GM18951 (cell line): ENCODE measurements at regions not wholly inside any gene's neighbourhood (a gene's known extent, or its start where the extent isn't known, plus 50 kb on each side); places are given as distances from the start of the nearest gene placed in this dataset.
"Not testable (repeated sequence)": the region's sequence is repeated elsewhere in the genome, so short reads cannot be mapped to it uniquely, and the experiment has no call there.

ENCODE experiments used
- POLR2A ChIP-seq: IDR thresholded peaks from 4 replicates; pipeline ENCODE4 v1.6.1; 2011; ENCODE audit warnings: mild to moderate bottlenecking; ENCODE audit not compliant: insufficient read length, insufficient read depth; ENCODE audit errors: extremely low read depth
- in situ Hi-C: fragments of 300-500 bp; cut with MboI; formaldehyde crosslinking; loops from one replicate; pipeline ENCODE4 v1.12.0; 2022; ENCODE audit warnings: low sequenced_read_pairs, mixed read lengths, inconsistent platforms; ENCODE audit not compliant: unreplicated experiment

DNA sequence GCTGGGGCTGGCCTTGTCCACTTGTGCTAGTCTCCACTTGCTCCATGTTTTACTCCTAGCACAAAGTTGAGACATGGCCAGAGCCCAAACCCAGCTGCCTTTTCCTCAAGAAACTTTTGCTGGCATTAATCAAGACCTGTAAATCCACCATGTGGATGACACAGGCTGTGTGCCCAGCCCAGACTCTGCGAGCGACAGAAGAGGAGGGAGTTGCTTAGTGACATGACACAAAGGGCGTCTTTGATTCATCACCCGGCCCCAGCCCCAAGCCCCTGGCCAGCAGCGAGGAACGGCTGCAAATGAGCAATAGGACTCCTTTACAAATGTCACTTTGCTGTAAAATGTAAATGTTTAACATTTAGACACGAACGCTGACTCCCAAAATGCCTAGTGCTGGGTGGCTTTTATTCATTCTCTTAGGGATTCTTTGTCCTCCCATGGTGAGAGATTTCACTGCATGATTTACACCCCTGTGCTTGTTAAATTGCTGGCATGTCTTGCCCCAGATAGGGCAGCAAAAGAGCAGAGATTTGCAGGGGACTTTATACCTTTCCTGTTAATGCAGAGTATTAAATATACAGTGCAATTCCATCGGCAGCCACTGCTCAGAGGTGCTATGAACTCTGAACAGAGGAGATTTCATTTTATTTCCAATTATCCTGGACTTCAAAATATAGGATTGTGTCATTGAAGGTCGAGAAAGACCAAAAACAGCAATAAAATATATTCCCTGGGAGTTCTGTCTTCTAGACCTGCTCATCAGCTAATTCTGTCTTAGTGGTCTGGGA lies 263.6 kb upstream of the NCAM1 start:
- no peak for TF ChIP-seq POLR2A
- in situ Hi-C loops, result no loop called here

DNA sequence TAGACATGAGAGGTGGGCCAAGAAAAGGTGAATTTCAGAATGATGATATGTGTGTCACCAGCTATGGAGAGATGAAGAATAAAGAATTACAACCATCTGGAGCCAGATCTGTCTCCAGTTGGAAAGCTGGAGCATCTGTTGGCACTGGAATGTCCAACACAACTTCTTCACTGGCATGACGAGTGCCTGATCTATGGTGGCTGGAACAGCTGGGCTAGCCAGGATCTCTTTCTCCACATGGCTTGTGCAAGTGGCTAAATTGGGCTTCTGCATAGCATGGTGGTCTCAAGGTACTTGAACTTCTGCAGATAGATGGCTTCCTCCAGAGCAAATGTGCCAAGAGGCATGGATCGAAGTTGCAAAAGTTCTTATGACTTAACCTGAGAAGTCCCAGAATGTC lies 256.1 kb upstream of the NCAM1 start:
- in situ Hi-C loops, result no loop called here
- TF ChIP-seq POLR2A, result no peak

DNA sequence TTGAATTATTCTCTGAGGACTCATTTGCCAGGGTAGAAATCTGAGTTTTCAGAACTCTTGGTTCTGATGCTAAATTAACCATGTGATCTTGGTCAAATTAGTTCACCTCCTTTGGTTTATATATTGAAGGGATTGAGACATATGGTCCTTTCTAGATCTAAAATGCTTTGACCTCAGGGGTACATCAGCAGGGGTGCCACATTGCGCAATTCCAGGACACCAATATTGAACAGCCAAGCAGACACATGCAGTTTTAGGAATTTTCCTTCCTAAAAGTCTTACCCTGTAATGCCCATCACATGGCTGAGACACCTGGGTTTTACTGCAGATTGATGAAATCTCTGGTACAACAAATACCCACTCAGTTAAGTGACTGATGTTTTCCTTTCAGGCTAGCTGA lies 254.4 kb upstream of the NCAM1 start:
- in situ Hi-C loops, result no loop called here
- TF ChIP-seq POLR2A, result no peak

DNA sequence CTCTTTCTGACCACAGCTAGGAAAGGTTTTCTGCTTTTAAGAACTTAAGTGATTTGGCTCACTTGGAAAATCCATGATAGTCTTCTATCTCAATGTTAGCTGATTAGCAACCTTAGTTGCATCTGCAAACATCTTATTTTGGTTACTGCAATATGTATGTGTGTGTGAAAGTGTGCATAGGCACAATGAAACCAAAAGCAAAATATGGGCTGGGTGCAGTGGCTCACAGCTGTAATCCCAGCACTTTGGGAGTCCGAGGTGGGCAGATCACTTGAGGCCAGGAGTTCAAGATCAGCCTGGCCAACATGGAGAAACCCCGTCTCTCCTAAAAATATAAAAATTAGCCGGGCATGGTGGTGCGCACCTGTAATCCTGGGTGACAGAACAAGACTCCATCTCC lies 246.9 kb upstream of the NCAM1 start:
- in situ Hi-C loops, result not testable (repeated sequence)

GRCh38 chr11:112715056-112715455 lies 246.2 kb upstream of the NCAM1 start:
- no peak for TF ChIP-seq POLR2A
- in situ Hi-C loops, result no loop called here

DNA sequence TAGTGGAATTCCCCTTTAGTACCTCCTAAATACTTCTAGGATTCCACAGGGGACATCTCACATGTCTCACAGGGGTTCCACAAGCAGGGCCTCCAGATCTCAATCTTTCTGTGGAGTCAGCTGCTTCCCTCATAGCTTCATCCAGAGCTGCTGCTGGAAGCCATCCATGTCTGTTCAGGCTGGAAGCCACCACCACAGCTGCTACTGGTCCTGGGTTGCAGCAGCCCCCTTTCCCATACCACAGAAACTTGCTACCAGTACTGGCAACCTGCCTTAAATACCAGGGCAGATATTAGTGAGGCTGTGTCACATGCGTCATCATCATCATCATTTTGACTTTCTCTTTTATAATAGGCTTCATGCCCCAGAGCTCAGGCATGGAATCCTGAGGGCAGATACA lies 242.7 kb upstream of the NCAM1 start:
- no peak for TF ChIP-seq POLR2A
- in situ Hi-C loops, result no loop called here

DNA sequence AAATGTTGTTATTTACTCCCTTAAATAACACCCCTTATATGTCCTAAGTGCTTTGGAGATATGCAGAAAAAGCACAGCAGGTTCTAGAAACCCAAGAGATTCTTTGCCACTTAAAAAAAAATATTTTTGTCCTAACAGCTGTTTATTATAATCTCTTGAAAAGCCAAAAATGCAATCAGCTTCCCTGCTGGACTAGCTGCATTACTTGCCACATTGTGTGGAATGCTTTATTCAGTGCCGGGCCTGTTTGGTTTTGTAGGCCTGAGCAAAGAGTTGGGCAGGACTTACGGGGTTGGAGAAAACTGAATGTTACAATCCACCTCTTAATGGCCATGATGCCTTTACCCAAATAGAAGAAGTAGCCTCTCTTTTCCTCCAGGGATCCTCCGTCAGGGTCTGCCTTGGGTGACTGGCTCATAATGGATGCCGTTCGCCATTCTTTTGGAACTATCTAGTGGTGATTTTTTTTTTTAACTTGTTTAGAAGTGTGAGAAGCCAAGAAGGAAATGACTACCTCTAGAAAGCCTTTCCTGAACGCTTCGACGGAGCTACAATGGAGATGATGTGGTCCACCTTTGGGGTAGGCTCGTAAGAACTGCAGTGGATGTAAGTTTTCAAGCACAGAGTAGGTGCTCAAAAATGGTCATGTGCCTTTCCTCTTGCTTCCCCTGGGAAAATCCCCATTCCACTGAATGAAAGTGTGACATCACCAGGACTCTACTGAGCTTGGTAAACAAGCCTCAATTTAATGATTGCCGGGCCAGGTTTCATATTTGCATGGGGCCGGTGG lies 241.3 kb upstream of the NCAM1 start:
- in situ Hi-C loops, result no loop called here
- TF ChIP-seq POLR2A, result no peak

DNA sequence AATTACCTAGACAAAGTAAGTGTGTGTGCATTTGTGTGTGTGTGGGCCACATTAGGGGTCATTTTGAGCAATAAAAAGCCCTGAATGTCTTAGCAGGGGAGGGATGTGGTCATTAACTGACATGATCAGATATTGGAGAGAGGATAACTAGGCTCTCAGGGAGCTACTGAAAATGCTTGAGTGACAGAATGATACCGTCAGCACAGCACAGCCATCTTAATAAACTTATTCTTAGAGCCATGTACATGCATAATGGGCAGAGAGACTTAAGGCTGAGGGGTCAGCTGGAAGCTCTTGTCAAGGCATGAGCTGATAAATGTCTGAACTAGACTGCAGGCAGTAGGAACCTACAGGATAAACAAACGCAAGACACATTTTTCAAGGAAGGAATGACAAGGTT lies 239.1 kb upstream of the NCAM1 start:
- in situ Hi-C loops, result no loop called here
- TF ChIP-seq POLR2A, result no peak

GRCh38 chr11:112722876-112723275 lies 238.3 kb upstream of the NCAM1 start:
- TF ChIP-seq POLR2A, result no peak
- in situ Hi-C loops, result no loop called here

GRCh38 chr11:112723676-112724495 lies 237.3 kb upstream of the NCAM1 start:
- in situ Hi-C loops, result no loop called here
- TF ChIP-seq POLR2A, result no peak

DNA sequence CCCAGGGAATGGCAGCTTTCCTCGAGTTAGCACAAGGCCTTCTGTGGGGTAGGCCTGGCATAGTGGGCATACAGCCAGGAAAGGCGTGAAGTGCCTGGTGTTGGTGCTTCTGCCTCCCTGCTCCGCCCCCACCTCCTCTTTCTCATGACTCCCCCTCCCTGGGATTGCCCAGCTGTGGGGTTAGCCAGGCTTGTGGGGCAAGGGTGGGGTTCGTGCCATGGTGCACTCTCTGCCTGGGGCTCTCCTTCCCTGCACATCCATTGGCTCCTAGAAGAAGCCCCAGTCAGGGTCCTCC lies 236.8 kb upstream of the NCAM1 start:
- in situ Hi-C loops, result no loop called here
- TF ChIP-seq POLR2A, result no peak

- TF ChIP-seq POLR2A, result no peak
- in situ Hi-C loops, result no loop called here
Measured at GRCh38 chr11:112725636-112726035, 235.6 kb upstream of the NCAM1 start.

DNA sequence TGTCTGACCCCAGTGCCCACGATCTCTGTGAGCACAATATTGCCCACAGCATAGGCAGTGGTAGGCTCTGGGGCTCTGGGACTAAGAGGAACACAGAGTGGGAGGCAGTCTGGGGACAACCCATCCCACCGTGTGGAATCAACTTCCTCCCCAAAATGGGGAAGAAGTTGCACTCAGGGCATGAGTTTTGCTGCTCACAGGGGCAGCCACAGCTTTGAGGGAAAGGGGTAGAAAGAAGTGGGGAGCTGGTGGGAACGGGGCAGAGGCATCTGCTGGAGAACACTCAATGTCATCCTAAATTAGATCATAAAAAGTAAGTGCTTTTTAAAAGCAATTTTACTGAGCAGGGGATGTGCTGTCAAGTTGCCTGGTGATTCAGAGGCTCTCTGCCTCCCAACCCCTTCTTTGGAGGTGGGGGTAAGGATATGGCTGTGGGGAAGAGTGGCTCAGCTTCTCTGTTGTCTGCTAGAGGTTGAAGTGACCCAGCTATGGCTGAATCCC lies 233.8 kb upstream of the NCAM1 start:
- no peak for TF ChIP-seq POLR2A
- in situ Hi-C loops, result no loop called here

DNA sequence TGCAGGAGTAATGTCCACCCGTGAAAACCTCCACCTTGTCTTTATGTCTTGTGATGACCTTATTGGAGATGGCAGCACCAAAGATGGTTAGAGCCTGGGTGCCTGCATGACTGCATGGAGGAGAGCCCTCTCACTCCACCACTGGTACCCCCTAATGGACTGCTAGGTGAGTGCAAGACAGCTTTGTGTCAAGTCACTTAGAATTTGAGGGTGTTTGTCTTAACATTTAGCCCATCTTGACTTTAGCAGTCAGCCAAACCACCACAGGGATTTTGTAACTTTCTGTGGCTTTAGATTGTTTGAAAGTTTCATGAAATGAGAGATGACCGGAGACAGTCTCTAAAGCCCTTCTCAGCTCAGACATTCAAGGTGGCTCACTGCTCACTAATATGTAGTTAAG lies 232.9 kb upstream of the NCAM1 start:
- in situ Hi-C loops, result no loop called here
- TF ChIP-seq POLR2A, result no peak

GRCh38 chr11:112728716-112729115 lies 232.5 kb upstream of the NCAM1 start:
- TF ChIP-seq POLR2A, result no peak
- in situ Hi-C loops, result no loop called here
